Fibroblast of gingiva (primary cell): ENCODE measurements at regions not wholly inside any gene's neighbourhood (a gene's known extent, or its start where the extent isn't known, plus 50 kb on each side); places are given as distances from the start of the nearest gene placed in this dataset.
"Not testable (repeated sequence)": the region's sequence is repeated elsewhere in the genome, so short reads cannot be mapped to it uniquely, and the experiment has no call there.

Source experiments
- DNase-seq: peaks from one replicate; pipeline ENCODE4 v3.0.0-alpha.2; 2011; ENCODE audit warnings: low read depth

DNA sequence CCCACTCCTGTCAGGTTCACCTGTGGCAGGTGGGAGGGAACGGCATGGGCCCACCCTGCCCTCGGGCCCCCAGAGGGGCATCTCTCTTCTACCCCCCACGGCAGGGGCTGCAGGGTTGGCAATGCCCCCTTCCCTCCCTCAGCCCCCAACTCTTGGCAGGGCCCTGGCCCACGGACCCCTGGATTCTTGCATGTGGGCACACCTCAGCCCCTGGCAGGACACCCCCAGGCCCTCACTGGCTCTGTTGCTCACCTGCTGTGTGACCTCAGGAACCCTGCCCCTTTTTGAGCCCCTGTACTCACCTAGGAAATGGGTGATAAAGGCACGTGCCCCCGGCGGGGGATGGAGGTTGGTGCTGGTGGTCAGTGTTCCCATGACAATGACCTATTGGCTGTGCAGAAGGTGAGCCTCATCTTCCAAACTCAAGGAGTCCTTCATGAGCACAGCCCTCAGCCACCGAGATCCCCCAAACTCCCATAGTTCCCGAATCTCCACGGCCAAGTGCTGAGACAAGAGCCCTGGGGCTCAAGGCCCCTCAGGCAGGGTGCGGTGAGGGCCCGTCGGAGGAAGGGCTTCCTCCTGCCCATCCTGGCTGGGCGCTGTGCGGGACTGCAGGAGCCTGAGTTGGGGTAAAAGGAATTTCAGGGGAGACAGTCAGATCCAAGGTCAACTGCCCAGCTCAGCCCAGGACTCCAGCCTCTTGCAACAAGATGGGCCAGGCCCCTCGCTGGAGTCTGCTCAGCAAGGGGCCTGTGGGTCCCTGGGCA, 198.2 kb downstream of the IGLL1 start:
- DNase-seq: no peak

DNA sequence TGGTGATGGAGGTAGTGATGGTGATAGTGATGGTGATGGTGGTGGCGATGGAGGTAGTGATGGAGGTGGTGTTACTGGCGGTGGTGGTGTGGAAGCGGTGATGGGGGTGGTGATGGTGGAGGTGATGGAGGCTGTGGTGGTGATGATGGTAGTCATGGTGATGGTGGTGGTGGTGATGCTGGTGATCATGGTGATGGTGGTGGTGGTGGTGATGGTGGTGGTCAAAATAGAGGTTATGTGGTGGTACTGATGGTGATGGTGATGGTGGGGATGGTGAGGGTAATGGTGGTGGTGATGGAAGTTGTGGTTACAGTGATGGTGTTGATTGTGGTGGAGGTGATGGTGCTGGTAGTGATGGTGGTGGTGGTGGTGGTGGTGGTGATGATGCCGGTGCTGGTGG, 199.2 kb downstream of the IGLL1 start:
- DNase-seq: no peak

GRCh38 chr22:23380230-23380573, 199.9 kb downstream of the IGLL1 start:
- no peak for DNase-seq

- not testable (repeated sequence) for DNase-seq
Measured at GRCh38 chr22:23379540-23380229, 199.4 kb downstream of the BCR start.

DNA sequence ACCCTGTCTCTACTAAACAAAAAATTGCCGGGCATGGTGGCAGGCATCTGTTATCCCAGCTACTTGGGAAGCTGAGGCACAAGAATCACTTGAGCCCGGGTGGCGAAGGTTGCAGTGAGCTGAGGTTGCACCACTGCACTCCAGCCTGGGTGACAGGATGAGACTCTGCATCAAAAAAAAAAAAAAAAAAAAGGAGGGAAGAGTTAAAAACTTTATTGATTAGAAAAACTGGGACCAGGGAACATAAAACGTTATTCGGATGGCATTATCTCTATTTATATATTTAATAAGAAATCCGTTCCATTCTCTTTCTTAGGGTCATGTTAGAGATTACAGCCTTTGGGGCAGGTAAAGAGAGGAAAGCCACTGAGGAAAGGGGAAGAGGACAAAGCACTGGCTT, 197.5 kb downstream of the BCR start:
- DNase-seq: no peak

GRCh38 chr22:23376256-23376655, 195.9 kb downstream of the BCR start:
- DNase-seq: no peak

DNA sequence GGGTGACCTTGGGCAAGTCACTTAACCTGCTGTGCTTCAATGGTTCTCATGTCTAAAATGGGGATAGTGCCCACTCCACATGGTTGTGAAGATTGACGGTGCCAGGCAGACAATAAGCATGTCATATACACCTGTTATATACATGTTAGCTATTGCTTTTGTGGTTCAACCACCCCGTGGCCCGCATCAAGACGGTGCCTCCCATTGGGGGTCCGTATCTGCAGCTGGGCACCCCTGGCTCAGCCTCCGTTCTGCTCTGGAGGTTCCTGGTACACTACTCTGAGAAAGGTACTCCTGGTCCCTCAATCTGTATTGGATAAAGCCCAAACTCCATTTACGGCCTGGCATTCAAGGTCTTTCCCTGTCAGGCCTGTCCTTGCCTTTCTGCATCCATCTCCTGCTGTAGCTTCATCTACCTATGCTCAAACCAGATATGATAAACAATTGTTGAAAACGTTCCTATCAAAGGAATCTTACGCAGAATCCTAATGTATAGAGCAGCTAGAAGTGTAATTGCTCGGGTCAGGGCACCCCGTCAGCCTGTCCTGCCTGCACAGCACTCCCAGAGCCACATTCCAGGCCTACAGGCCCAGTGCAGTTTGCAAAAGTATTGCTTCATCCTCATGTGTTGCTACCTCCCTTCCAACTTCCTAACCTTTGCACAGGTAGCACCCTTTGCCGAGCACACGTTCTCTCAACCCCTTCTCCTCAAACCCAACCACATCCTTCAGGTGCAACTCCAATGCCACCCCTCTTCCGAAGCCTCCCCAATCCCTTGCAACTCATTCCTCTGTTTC, 194.9 kb downstream of the BCR start:
- DNase-seq: no peak

- no peak for DNase-seq
Measured at GRCh38 chr22:23373601-23374000, 193.3 kb downstream of the BCR start.

DNA sequence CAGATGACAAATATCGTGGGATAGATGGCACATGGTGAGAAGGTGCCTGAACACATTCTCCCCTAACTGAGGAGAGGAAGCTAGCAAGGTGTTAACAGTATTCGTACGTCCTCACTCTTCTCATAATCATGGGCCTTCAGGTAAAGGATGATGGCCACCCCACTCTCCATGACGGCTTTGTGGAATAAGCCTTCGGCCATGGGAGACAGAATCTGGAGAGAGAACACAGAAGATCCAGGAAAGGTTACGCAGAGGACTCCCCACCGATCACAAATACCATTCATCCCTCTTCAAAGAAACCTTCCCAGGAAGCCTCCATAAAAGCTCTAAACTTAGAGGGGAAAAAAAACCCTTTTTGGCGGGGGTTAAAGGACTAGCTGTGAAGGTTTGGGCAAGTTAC, 189.9 kb downstream of the BCR start:
- no peak for DNase-seq

GRCh38 chr22:23369054-23369685, 188.9 kb downstream of the BCR start:
- DNase-seq: no peak
